NCI-H460 (cell line): ENCODE measurements at regions not wholly inside any gene's neighbourhood (a gene's known extent, or its start where the extent isn't known, plus 50 kb on each side); places are given as distances from the start of the nearest gene placed in this dataset.

ENCODE experiments used
- DNase-seq: peaks from one replicate; pipeline ENCODE4 v3.0.0-alpha.2; 2016; ENCODE audit warnings: low read depth; ENCODE audit errors: extremely low read depth

GRCh38 chr5:155746367-155747038, 580.5 kb upstream of the SGCD start:
- DNase-seq = no peak

- DNase-seq = no peak
These were observed 576.9 kb upstream of the SGCD start for GRCh38 chr5:155750101-155750500.

- DNase-seq = no peak
These were observed 576.4 kb upstream of the SGCD start for GRCh38 chr5:155750571-155750970.

- no peak for DNase-seq
These were observed 572.9 kb upstream of the SGCD start for GRCh38 chr5:155753943-155754581.

- no peak for DNase-seq
These were observed 567.7 kb upstream of the SGCD start for GRCh38 chr5:155759252-155759651.

- DNase-seq = no peak
These were observed 567.0 kb upstream of the SGCD start for GRCh38 chr5:155759984-155760383.

- no peak for DNase-seq
These were observed 565.5 kb upstream of the SGCD start for GRCh38 chr5:155761502-155761901.

GRCh38 chr5:155765715-155766114, 561.2 kb upstream of the SGCD start:
- DNase-seq = no peak

- DNase-seq = no peak
These were observed 559.5 kb upstream of the SGCD start for GRCh38 chr5:155767470-155767869.

- no peak for DNase-seq
These were observed 558.6 kb upstream of the SGCD start for GRCh38 chr5:155768332-155768731.

- no peak for DNase-seq
These were observed 554.8 kb upstream of the SGCD start for GRCh38 chr5:155772009-155772662.

- no peak for DNase-seq
These were observed 553.3 kb upstream of the SGCD start for GRCh38 chr5:155773680-155774079.

- no peak for DNase-seq
These were observed 546.7 kb upstream of the SGCD start for GRCh38 chr5:155780260-155780659.

- no peak for DNase-seq
These were observed 543.7 kb upstream of the SGCD start for GRCh38 chr5:155783246-155783645.

GRCh38 chr5:155783791-155784190, 543.2 kb upstream of the SGCD start:
- DNase-seq = no peak

GRCh38 chr5:155786108-155786507, 540.9 kb upstream of the SGCD start:
- no peak for DNase-seq

GRCh38 chr5:155792873-155793272, 534.1 kb upstream of the SGCD start:
- DNase-seq = no peak

- no peak for DNase-seq
These were observed 532.2 kb upstream of the SGCD start for GRCh38 chr5:155794795-155795194.

- DNase-seq = no peak
These were observed 527.7 kb upstream of the SGCD start for GRCh38 chr5:155799308-155799707.

GRCh38 chr5:155807884-155808576, 518.9 kb upstream of the SGCD start:
- no peak for DNase-seq

- DNase-seq = no peak
These were observed 511.7 kb upstream of the SGCD start for GRCh38 chr5:155815248-155815647.

- DNase-seq = no peak
These were observed 504.8 kb upstream of the SGCD start for GRCh38 chr5:155822177-155822576.
